GM12874 (cell line): ENCODE measurements at regions not wholly inside any gene's neighbourhood (a gene's known extent, or its start where the extent isn't known, plus 50 kb on each side); places are given as distances from the start of the nearest gene placed in this dataset.
A peak's percentile ranks its signal among the peaks of the same experiment; 100 is the strongest.

Experiments used
- TF ChIP-seq, protein P1 (sequence below): IDR thresholded peaks from 2 replicates; pipeline ENCODE4 v1.5.1; 2011; ENCODE audit warnings: low read depth, mild to moderate bottlenecking, control low read depth, low read length, moderate library complexity; ENCODE audit not compliant: insufficient read depth

DNA sequence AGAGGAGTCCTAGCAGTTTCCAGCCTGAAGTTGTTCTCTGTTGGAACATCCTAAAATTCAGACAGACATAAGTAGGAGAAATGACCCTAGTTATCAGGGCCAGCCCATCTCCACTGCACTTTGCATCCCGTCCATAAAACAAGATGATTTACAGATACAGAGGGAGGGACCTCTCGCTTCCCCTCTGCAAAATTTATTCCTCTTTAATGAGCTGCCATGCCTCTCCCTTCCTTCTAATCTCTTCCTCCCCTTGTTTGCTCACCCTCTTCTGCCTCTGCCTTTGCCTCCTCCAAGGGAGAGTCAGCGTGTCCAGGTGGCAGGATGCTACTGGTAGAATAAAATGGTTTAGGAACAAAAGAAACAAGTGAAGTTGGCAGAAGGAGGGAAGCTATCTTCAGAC lies 351.3 kb downstream of the SOX9 start:
- TF ChIP-seq, protein P1, sequence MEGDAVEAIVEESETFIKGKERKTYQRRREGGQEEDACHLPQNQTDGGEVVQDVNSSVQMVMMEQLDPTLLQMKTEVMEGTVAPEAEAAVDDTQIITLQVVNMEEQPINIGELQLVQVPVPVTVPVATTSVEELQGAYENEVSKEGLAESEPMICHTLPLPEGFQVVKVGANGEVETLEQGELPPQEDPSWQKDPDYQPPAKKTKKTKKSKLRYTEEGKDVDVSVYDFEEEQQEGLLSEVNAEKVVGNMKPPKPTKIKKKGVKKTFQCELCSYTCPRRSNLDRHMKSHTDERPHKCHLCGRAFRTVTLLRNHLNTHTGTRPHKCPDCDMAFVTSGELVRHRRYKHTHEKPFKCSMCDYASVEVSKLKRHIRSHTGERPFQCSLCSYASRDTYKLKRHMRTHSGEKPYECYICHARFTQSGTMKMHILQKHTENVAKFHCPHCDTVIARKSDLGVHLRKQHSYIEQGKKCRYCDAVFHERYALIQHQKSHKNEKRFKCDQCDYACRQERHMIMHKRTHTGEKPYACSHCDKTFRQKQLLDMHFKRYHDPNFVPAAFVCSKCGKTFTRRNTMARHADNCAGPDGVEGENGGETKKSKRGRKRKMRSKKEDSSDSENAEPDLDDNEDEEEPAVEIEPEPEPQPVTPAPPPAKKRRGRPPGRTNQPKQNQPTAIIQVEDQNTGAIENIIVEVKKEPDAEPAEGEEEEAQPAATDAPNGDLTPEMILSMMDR, result no peak

DNA sequence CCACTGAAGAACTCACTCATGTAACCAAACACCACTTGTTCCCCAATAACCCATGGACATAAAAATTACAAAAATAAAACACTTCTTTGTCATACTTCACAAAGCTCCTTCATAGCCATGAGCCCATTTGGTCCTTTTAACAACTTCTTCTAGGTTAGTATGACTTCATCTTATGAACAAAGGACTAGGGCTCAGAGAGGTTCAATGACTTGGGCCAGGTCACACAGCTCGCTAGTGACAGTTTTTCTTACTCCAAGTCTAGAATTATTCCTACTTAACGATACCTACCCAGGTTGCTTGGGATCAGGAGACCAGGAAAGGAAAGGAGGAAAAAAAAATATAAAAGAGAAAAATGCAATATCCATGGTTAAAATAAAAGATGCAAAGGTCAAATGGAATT lies 353.4 kb downstream of the SOX9 start:
- TF ChIP-seq, protein P1, result no peak

GRCh38 chr17:72474719-72475477 lies 354.1 kb downstream of the SOX9 start:
- TF ChIP-seq, protein P1, result no peak

- TF ChIP-seq, protein P1, result no peak
These were observed 355.3 kb downstream of the SOX9 start for GRCh38 chr17:72476134-72476533.

- TF ChIP-seq, protein P1, result no peak
These were observed 355.8 kb downstream of the SOX9 start for GRCh38 chr17:72476575-72476986.

DNA sequence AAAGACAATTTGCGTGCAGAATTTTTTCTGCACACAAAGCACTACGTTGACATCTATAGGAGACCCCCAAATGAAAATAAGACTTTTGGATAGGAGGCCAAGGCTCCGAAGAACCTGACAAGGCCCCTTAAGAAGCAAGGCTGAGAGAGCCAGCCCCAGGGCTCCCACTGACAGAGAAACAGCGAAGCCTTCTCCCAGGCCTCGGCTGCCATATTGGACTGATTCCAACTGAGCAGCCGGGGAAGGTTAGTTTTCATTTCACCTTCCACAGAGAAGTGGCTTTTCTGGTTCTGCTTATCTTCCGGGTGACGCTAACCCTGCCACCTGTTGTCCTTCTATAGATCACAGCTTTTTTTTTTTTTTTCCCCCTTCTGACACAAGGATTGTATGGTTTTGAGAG lies 356.7 kb downstream of the SOX9 start:
- TF ChIP-seq, protein P1, result no peak

- TF ChIP-seq, protein P1, result 0 out of 2 replicates have a peak, but pooled peaks have one; percentile 22
These were observed 358.3 kb downstream of the SOX9 start for GRCh38 chr17:72479113-72479512.
